Liver (tissue), 8 donors: ENCODE measurements at regions not wholly inside any gene's neighbourhood (a gene's known extent, or its start where the extent isn't known, plus 50 kb on each side); places are given as distances from the start of the nearest gene placed in this dataset.

ENCODE experiments used
- DNase-seq: peaks from one replicate; pipeline ENCODE4 v3.0.0-alpha.2; 2017; ENCODE audit warnings: low spot score
- H3K27ac ChIP-seq, 2 donors: one replicate each; pipeline ENCODE4 v1.7.0; 2013; ENCODE audit warnings: inconsistent platforms in 2 of 2, low read length in 2 of 2, control low read depth in 1 of 2, low read depth in 1 of 2, mild to moderate bottlenecking in 1 of 2
- H3K27me3 ChIP-seq, 4 donors: one replicate each; pipeline versions ENCODE4 v1.6.1 to v1.7.0; 2013; ENCODE audit warnings: low read length in 3 of 4, inconsistent platforms in 1 of 4, mild to moderate bottlenecking in 1 of 4, moderate library complexity in 1 of 4; ENCODE audit not compliant: control insufficient read depth in 4 of 4, insufficient read depth in 4 of 4
- H3K36me3 ChIP-seq, 4 donors: one replicate each; pipeline versions ENCODE4 v1.6.1 to v1.7.0; 2013; ENCODE audit warnings: low read length in 3 of 4, mild to moderate bottlenecking in 3 of 4, low read depth in 1 of 4, moderate library complexity in 1 of 4; ENCODE audit not compliant: control insufficient read depth in 4 of 4, insufficient read depth in 3 of 4
- H3K4me1 ChIP-seq, 4 donors: one replicate each; pipeline versions ENCODE4 v1.6.1 to v1.7.0; 2013; ENCODE audit warnings: low read length in 3 of 4, mild to moderate bottlenecking in 3 of 4, moderate library complexity in 1 of 4; ENCODE audit not compliant: control insufficient read depth in 4 of 4, insufficient read depth in 4 of 4
- H3K4me3 ChIP-seq, 3 donors: one replicate each; pipeline versions ENCODE4 v1.6.1 to v1.7.0; 2013; ENCODE audit warnings: low read length in 3 of 3, control low read depth in 1 of 3, low read depth in 1 of 3, mild to moderate bottlenecking in 1 of 3
- H3K9ac ChIP-seq, 2 donors: one replicate each; pipeline ENCODE4 v1.7.0; 2013; ENCODE audit warnings: low read length in 2 of 2, mild to moderate bottlenecking in 2 of 2, moderate library complexity in 2 of 2, control low read depth in 1 of 2, low read depth in 1 of 2
- H3K9me3 ChIP-seq, 4 donors: one replicate each; pipeline versions ENCODE4 v1.6.1 to v1.7.0; 2013; ENCODE audit warnings: low read length in 3 of 4; ENCODE audit not compliant: control insufficient read depth in 4 of 4
- ATF3 ChIP-seq: IDR thresholded peaks from 2 replicates; pipeline ENCODE4 v1.6.1; 2016; ENCODE audit warnings: antibody characterized with exemption
- CTCF ChIP-seq: fragments of 150-350 bp; IDR thresholded peaks from 2 replicates; pipeline ENCODE4 v1.5.1; 2017; ENCODE audit warnings: improper control_type of control experiment, low read depth, low read length; ENCODE audit not compliant: missing input control
- EGR1 ChIP-seq, 2 donors: IDR thresholded peaks; 2 replicates each; pipeline ENCODE4 v1.6.1; 2016 to 2018; ENCODE audit warnings: antibody characterized with exemption in 2 of 2, low read depth in 2 of 2
- FOXA1 ChIP-seq: IDR thresholded peaks from 2 replicates; pipeline ENCODE4 v1.6.1; 2016; ENCODE audit warnings: antibody characterized with exemption
- FOXA2 ChIP-seq: IDR thresholded peaks from 2 replicates; pipeline ENCODE4 v1.6.1; 2016; ENCODE audit warnings: antibody characterized with exemption
- GABPA ChIP-seq, 2 donors: IDR thresholded peaks in 1 of 2; conservative IDR thresholded peaks in 1 of 2; 2 replicates each; pipeline ENCODE4 v1.6.1; 2016; ENCODE audit warnings: antibody characterized with exemption in 2 of 2, mild to moderate bottlenecking in 1 of 2, moderate library complexity in 1 of 2
- HNF4A ChIP-seq, 2 donors: conservative IDR thresholded peaks; 2 replicates each; pipeline ENCODE4 v1.6.1; 2016; ENCODE audit warnings: antibody characterized with exemption in 2 of 2, mild to moderate bottlenecking in 2 of 2
- HNF4G ChIP-seq: IDR thresholded peaks from 2 replicates; pipeline ENCODE4 v1.6.1; 2016; ENCODE audit warnings: antibody characterized with exemption
- JUND ChIP-seq, 2 donors: IDR thresholded peaks; 2 replicates each; pipeline ENCODE4 v1.6.1; 2016; ENCODE audit warnings: antibody characterized with exemption in 2 of 2
- MAX ChIP-seq: IDR thresholded peaks from 2 replicates; pipeline ENCODE4 v1.6.1; 2016; ENCODE audit warnings: antibody characterized with exemption
- NR2F2 ChIP-seq: IDR thresholded peaks from 2 replicates; pipeline ENCODE4 v1.6.1; 2016; ENCODE audit warnings: antibody characterized with exemption
- RAD21 ChIP-seq, 2 donors: IDR thresholded peaks; 2 replicates each; pipeline ENCODE4 v1.6.1; 2016; ENCODE audit warnings: antibody characterized with exemption in 2 of 2, mild to moderate bottlenecking in 2 of 2
- REST ChIP-seq: IDR thresholded peaks from 2 replicates; pipeline ENCODE4 v1.6.1; 2016; ENCODE audit warnings: antibody characterized with exemption, mild to moderate bottlenecking
- RXRA ChIP-seq, 2 donors: IDR thresholded peaks; 2 replicates each; pipeline ENCODE4 v1.6.1; 2017 to 2018; ENCODE audit warnings: antibody characterized with exemption in 2 of 2, mild to moderate bottlenecking in 1 of 2
- SP1 ChIP-seq: IDR thresholded peaks from 2 replicates; pipeline ENCODE4 v1.6.1; 2018; ENCODE audit warnings: antibody characterized with exemption, mild to moderate bottlenecking
- TAF1 ChIP-seq: conservative IDR thresholded peaks from 2 replicates; pipeline ENCODE4 v1.6.1; 2016; ENCODE audit warnings: antibody characterized with exemption, mild to moderate bottlenecking
- YY1 ChIP-seq: IDR thresholded peaks from 2 replicates; pipeline ENCODE4 v1.6.1; 2016; ENCODE audit warnings: antibody characterized with exemption, mild to moderate bottlenecking
- WGBS: extraction: QIAGEN DNeasy Blood & Tissue Kit; methylation state at CpG from one replicate; pipeline ENCODE4 v1.1.7; 2013; 5-methylcytosine and 5-hydroxymethylcytosine counted together
- TF ChIP-seq, protein P1 (sequence below): IDR thresholded peaks from 2 replicates; pipeline ENCODE4 v1.6.1; 2016; ENCODE audit warnings: antibody characterized with exemption
- donor health status: healthy.
- donor health status: healthy.
- donor health status: healthy.
- donor health status: healthy.
- donor health status: healthy.

- TF ChIP-seq HNF4G = no peak
Measured at GRCh38 chr2:38130876-38131275, 54.9 kb upstream of the CYP1B1 start (continued).

- TF ChIP-seq HNF4G (no peak), ATF3 (no peak), NR2F2 (no peak), TAF1 (no peak), YY1 (no peak), JUND (IDR thresholded peaks at IDR 0.05) (no peak), RXRA (IDR thresholded peaks at IDR 0.05) (no peak), RAD21 (IDR thresholded peaks at IDR 0.05) (no peak), SP1 (no peak), MAX (no peak), FOXA2 (no peak), HNF4A (conservative IDR thresholded peaks at IDR 0.05) (no peak), CTCF (no peak), GABPA (IDR thresholded peaks at IDR 0.05 in 1 of 2, conservative IDR thresholded peaks at IDR 0.05 in 1 of 2) (no peak), EGR1 (IDR thresholded peaks at IDR 0.05; ENCODE audit: low read depth in 2 of 2) (no peak)
- TF ChIP-seq, protein P1, sequence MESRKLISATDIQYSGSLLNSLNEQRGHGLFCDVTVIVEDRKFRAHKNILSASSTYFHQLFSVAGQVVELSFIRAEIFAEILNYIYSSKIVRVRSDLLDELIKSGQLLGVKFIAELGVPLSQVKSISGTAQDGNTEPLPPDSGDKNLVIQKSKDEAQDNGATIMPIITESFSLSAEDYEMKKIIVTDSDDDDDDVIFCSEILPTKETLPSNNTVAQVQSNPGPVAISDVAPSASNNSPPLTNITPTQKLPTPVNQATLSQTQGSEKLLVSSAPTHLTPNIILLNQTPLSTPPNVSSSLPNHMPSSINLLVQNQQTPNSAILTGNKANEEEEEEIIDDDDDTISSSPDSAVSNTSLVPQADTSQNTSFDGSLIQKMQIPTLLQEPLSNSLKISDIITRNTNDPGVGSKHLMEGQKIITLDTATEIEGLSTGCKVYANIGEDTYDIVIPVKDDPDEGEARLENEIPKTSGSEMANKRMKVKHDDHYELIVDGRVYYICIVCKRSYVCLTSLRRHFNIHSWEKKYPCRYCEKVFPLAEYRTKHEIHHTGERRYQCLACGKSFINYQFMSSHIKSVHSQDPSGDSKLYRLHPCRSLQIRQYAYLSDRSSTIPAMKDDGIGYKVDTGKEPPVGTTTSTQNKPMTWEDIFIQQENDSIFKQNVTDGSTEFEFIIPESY = no peak
- Histone ChIP-seq H3K9ac (no peak overlapping the region), H3K36me3 (no peaks in the 10 kb centered on the region), H3K27me3 (no peaks in the 10 kb centered on the region), H3K27ac (no peak overlapping the region), H3K4me1 (peaks cover 0 to 4% (median under 1%) of the 10 kb centered on the region in 4 donors), H3K4me3 (no peak overlapping the region), H3K9me3 (no peaks in the 10 kb centered on the region)
- 90% methylated on average over 3 of the region's 3 CpGs for WGBS
- no peak for DNase-seq
Measured at GRCh38 chr2:38129987-38130386, 54.0 kb upstream of the CYP1B1 start.

DNA sequence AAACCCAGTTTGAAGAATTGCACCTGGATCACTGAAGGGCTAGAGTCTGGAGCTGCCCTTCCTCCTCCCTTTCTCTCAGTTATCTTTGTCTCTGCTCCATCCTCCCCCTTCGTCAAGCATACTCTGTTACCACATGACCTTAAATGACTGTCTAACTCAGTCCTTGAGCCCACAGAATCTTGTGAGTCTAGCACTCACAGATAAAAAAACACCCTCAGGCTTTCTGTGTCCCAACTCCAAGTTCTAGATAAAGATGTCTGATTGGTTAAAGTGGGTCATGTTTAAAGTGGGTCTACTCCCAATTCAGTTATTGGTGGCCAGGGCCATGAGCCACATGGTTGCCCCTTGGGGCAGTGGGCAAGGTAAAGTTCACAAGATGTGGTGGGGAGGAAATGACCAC, 53.5 kb upstream of the CYP1B1 start:
- no peak overlapping the region for H3K27ac ChIP-seq
- no peaks in the 10 kb centered on the region for H3K36me3 ChIP-seq
- H3K9ac ChIP-seq = no peak overlapping the region
- H3K4me1 ChIP-seq = peaks cover 0 to 4% (median under 1%) of the 10 kb centered on the region in 4 donors
- H3K4me3 ChIP-seq = no peak overlapping the region
- DNase-seq = no peak
- H3K27me3 ChIP-seq = no peaks in the 10 kb centered on the region
- no peaks in the 10 kb centered on the region for H3K9me3 ChIP-seq
- TF ChIP-seq REST = no peak
- TF ChIP-seq JUND (IDR thresholded peaks at IDR 0.05) = no peak
- no peak for TF ChIP-seq FOXA2
- TF ChIP-seq CTCF = no peak
- TF ChIP-seq MAX = no peak
- no peak for TF ChIP-seq TAF1
- no peak for TF ChIP-seq EGR1 (IDR thresholded peaks at IDR 0.05; ENCODE audit: low read depth in 2 of 2)
- no peak for TF ChIP-seq HNF4G
- TF ChIP-seq SP1 = no peak
- TF ChIP-seq RXRA (IDR thresholded peaks at IDR 0.05) = no peak
- TF ChIP-seq FOXA1 = no peak
- no peak for TF ChIP-seq YY1
- no peak for TF ChIP-seq GABPA (IDR thresholded peaks at IDR 0.05 in 1 of 2, conservative IDR thresholded peaks at IDR 0.05 in 1 of 2)
- TF ChIP-seq RAD21 (IDR thresholded peaks at IDR 0.05) = no peak
- WGBS = 84% methylated on average over 1 of the region's 1 CpG
